H1 (cell line): ENCODE measurements at regions not wholly inside any gene's neighbourhood (a gene's known extent, or its start where the extent isn't known, plus 50 kb on each side); places are given as distances from the start of the nearest gene placed in this dataset.

Source experiments
- CTCF ChIA-PET: fragments of 300-600 bp; sonication (Branson Sonifier 250); formaldehyde crosslinking; loops from one replicate; lab custom pipeline; 2021; ENCODE audit not compliant: partially characterized antibody; lab: Charles Lee
- POLR2A ChIA-PET: fragments of 300-600 bp; sonication (Branson Sonifier 250); formaldehyde crosslinking; loops from one replicate; lab custom pipeline; 2021; ENCODE audit warnings: inconsistent platforms; ENCODE audit not compliant: partially characterized antibody; lab: Charles Lee
- DNase-seq, 2 experiments: peaks; one replicate each; pipeline versions ENCODE4 v3.0.0 to v3.0.0-alpha.2; 2010 to 2022; ENCODE audit warnings: low spot score in 2 of 2, low read depth in 1 of 2, mixed read lengths in 1 of 2
- FAIRE-seq: peaks from 2 replicates; lab custom pipeline; 2011; peaks lifted over from hg19 to GRCh38; lab: Jason Lieb, UNC
- H2AFZ ChIP-seq: 2 replicates; pipeline ENCODE4 v1.8.1; 2012; ENCODE audit warnings: low read length, inconsistent platforms
- H2AK5ac ChIP-seq: 2 replicates; pipeline ENCODE4 v1.6.1; 2013; ENCODE audit warnings: low read depth, low read length
- H2BK120ac ChIP-seq: replicated peaks from 2 replicates; pipeline ENCODE3; 2013; ENCODE audit warnings: low read depth, low read length, inconsistent platforms
- H2BK12ac ChIP-seq: 2 replicates; pipeline ENCODE4 v1.6.1; 2013; ENCODE audit warnings: low read depth, low read length
- H2BK15ac ChIP-seq: 2 replicates; pipeline ENCODE4 v1.6.1; 2013; ENCODE audit warnings: low read length
- H2BK20ac ChIP-seq: 2 replicates; pipeline ENCODE4 v1.6.1; 2013; ENCODE audit warnings: low read length
- H2BK5ac ChIP-seq: 2 replicates; pipeline ENCODE4 v1.6.1; 2013; ENCODE audit warnings: low read depth, low read length
- H3K14ac ChIP-seq: 2 replicates; pipeline ENCODE4 v1.6.1; 2013; ENCODE audit warnings: inconsistent platforms; ENCODE audit not compliant: insufficient read length
- H3K18ac ChIP-seq: 2 replicates; pipeline ENCODE4 v1.6.1; 2013; ENCODE audit warnings: low read length; ENCODE audit errors: extremely low read depth
- H3K23ac ChIP-seq: 2 replicates; pipeline ENCODE4 v1.6.1; 2013; ENCODE audit warnings: inconsistent platforms; ENCODE audit not compliant: insufficient read length
- H3K23me2 ChIP-seq: 2 replicates; pipeline ENCODE4 v1.6.1; 2013; ENCODE audit warnings: low read depth, low read length
- H3K27ac ChIP-seq: 2 replicates; pipeline ENCODE4 v1.6.1; 2011; ENCODE audit warnings: low read depth, low read length, inconsistent platforms
- H3K27me3 ChIP-seq, 4 experiments: replicated peaks in 1 of 4; 1 replicate in 1 of 4; 2 replicates in 3 of 4; pipeline versions ENCODE4 v1.6.1 to v1.8.1; 2011 to 2013; ENCODE audit warnings: low read length in 3 of 4, mild to moderate bottlenecking in 3 of 4, inconsistent platforms in 2 of 4, mixed read lengths in 2 of 4, moderate library complexity in 1 of 4; ENCODE audit not compliant: control insufficient read depth in 3 of 4, insufficient read depth in 3 of 4; ENCODE audit errors: extremely low read depth in 1 of 4
- H3K36me3 ChIP-seq, 4 experiments: 2 replicates each; pipeline versions ENCODE4 v1.6.1 to v1.8.1; 2011 to 2013; ENCODE audit warnings: mild to moderate bottlenecking in 4 of 4, low read length in 3 of 4, moderate library complexity in 2 of 4, control low read depth in 1 of 4, inconsistent platforms in 1 of 4; ENCODE audit not compliant: insufficient read depth in 4 of 4, control insufficient read depth in 2 of 4
- H3K4ac ChIP-seq: replicated peaks from 2 replicates; pipeline ENCODE3; 2013; ENCODE audit warnings: low read length, low read depth, mixed read lengths, inconsistent platforms; ENCODE audit not compliant: insufficient read length
- H3K4me1 ChIP-seq, 4 experiments: replicated peaks in 1 of 4; 1 replicate in 1 of 4; 2 replicates in 3 of 4; pipeline versions ENCODE4 v1.6.1 to v1.8.1; 2011 to 2013; ENCODE audit warnings: low read length in 3 of 4, inconsistent platforms in 2 of 4, mixed read lengths in 1 of 4; ENCODE audit not compliant: insufficient read depth in 4 of 4, control insufficient read depth in 3 of 4
- H3K4me2 ChIP-seq, 2 experiments: 2 replicates each; pipeline versions ENCODE4 v1.6.1 to v1.8.1; 2011 to 2013; ENCODE audit warnings: low read depth in 2 of 2, low read length in 2 of 2, control low read depth in 1 of 2, inconsistent platforms in 1 of 2, mild to moderate bottlenecking in 1 of 2; ENCODE audit not compliant: insufficient read depth in 1 of 2
- H3K4me3 ChIP-seq, 4 experiments: fragments of 200-600, 300-600 bp in 1 of 4; sonication (generic), shearing (Covaris generic), sonication (Bioruptor Twin) in 1 of 4; 2 replicates each; pipeline versions ENCODE4 v1.5.1 to v1.8.1; 2011 to 2016; ENCODE audit warnings: low read length in 4 of 4, low read depth in 3 of 4, control low read depth in 2 of 4, inconsistent platforms in 2 of 4, mild to moderate bottlenecking in 2 of 4, mixed read lengths in 1 of 4, moderate library complexity in 1 of 4; ENCODE audit not compliant: insufficient read depth in 2 of 4; ENCODE audit errors: extremely low read depth in 1 of 4
- H3K56ac ChIP-seq: replicated peaks from 2 replicates; pipeline ENCODE3; 2013; ENCODE audit warnings: low read depth, mild to moderate bottlenecking, mixed read lengths, low read length, inconsistent platforms; ENCODE audit not compliant: insufficient read length
- H3K79me1 ChIP-seq: 2 replicates; pipeline ENCODE4 v1.6.1; 2013; ENCODE audit warnings: low read depth, low read length, control low read depth
- H3K79me2 ChIP-seq, 2 experiments: 2 replicates each; pipeline versions ENCODE4 v1.6.1 to v1.8.1; 2012 to 2013; ENCODE audit warnings: low read length in 2 of 2, mild to moderate bottlenecking in 2 of 2, inconsistent platforms in 1 of 2; ENCODE audit not compliant: insufficient read depth in 2 of 2, control insufficient read depth in 1 of 2
- H3K9ac ChIP-seq, 4 experiments: replicated peaks in 1 of 4; 1 replicate in 1 of 4; 2 replicates in 3 of 4; pipeline versions ENCODE4 v1.6.1 to v1.8.1; 2011 to 2013; ENCODE audit warnings: low read depth in 3 of 4, low read length in 3 of 4, control low read depth in 2 of 4, mild to moderate bottlenecking in 2 of 4, moderate library complexity in 2 of 4, inconsistent platforms in 1 of 4; ENCODE audit errors: extremely low read depth in 1 of 4
- H3K9me3 ChIP-seq, 2 experiments: 2 replicates each; pipeline versions ENCODE4 v1.6.1 to v1.8.1; 2012 to 2013; ENCODE audit warnings: mild to moderate bottlenecking in 2 of 2, moderate library complexity in 2 of 2, control low read depth in 1 of 2, inconsistent platforms in 1 of 2, low read depth in 1 of 2, low read length in 1 of 2, mixed read lengths in 1 of 2; ENCODE audit not compliant: insufficient read depth in 2 of 2
- H4K20me1 ChIP-seq, 2 experiments: replicated peaks in 1 of 2; 2 replicates each; pipeline versions ENCODE3 to v1.8.1; 2011 to 2013; ENCODE audit warnings: inconsistent platforms in 2 of 2, low read length in 2 of 2, mild to moderate bottlenecking in 1 of 2; ENCODE audit not compliant: insufficient read depth in 2 of 2, control insufficient read depth in 1 of 2
- H4K5ac ChIP-seq: 2 replicates; pipeline ENCODE4 v1.6.1; 2013; ENCODE audit warnings: low read length, low read depth, mixed read lengths, inconsistent platforms; ENCODE audit not compliant: insufficient read length
- H4K8ac ChIP-seq: 2 replicates; pipeline ENCODE4 v1.8.0; 2013; ENCODE audit warnings: mild to moderate bottlenecking, moderate library complexity, low read length, inconsistent platforms; ENCODE audit not compliant: insufficient read depth; ENCODE audit errors: extremely low read depth
- H4K91ac ChIP-seq: replicated peaks from 2 replicates; pipeline ENCODE3; 2013; ENCODE audit warnings: low read length, mixed read lengths, inconsistent platforms; ENCODE audit not compliant: insufficient read length
- BRCA1 ChIP-seq: IDR thresholded peaks from 2 replicates; pipeline ENCODE4 v1.6.1; 2012; ENCODE audit warnings: low read depth, low read length, improper control_type of control experiment
- CBX5 ChIP-seq: fragments of 300-800, 300-1000 bp; sonication (generic); IDR thresholded peaks from 2 replicates; pipeline ENCODE4 v1.7.1; 2016; ENCODE audit warnings: antibody characterized with exemption, low read length, low read depth
- CREB1 ChIP-seq: IDR thresholded peaks from 2 replicates; pipeline ENCODE4 v1.6.1; 2012; ENCODE audit warnings: inconsistent platforms
- EGR1 ChIP-seq: IDR thresholded peaks from 2 replicates; pipeline ENCODE4 v1.6.1; 2011; ENCODE audit warnings: low read depth, low read length, borderline replicate concordance
- EP300 ChIP-seq, 2 experiments: IDR thresholded peaks; 1 replicate in 1 of 2; 2 replicates in 1 of 2; pipeline ENCODE4 v1.6.1; 2011 to 2012; ENCODE audit warnings: low read depth in 2 of 2, low read length in 2 of 2, mild to moderate bottlenecking in 2 of 2, borderline replicate concordance in 1 of 2, inconsistent platforms in 1 of 2, moderate library complexity in 1 of 2
- PHF8 ChIP-seq: fragments of 200-600 bp; sonication (generic); conservative IDR thresholded peaks from 2 replicates; pipeline ENCODE4 v1.7.1; 2012; ENCODE audit warnings: low read depth, mild to moderate bottlenecking, inconsistent platforms, low read length, moderate library complexity
- POLR2AphosphoS5 ChIP-seq: IDR thresholded peaks from 2 replicates; pipeline ENCODE4 v1.6.1; 2011; ENCODE audit warnings: low read depth, low read length
- RNF2 ChIP-seq: fragments of 200-900, 300-1000 bp; sonication (generic); IDR thresholded peaks from 2 replicates; pipeline ENCODE4 v1.7.1; 2016; ENCODE audit warnings: borderline replicate concordance, low read depth, mild to moderate bottlenecking, antibody characterized with exemption, low read length; ENCODE audit not compliant: poor library complexity, severe bottlenecking; ENCODE audit errors: missing control alignments
- SRF ChIP-seq: IDR thresholded peaks from 2 replicates; pipeline ENCODE4 v1.6.1; 2011; ENCODE audit warnings: mild to moderate bottlenecking, low read depth, low read length, moderate library complexity
- TBP ChIP-seq: IDR thresholded peaks from 2 replicates; pipeline ENCODE4 v1.6.1; 2011; ENCODE audit warnings: low read depth, low read length, improper control_type of control experiment
- TEAD4 ChIP-seq: IDR thresholded peaks from 2 replicates; pipeline ENCODE4 v1.6.1; 2012; ENCODE audit warnings: low read depth, low read length, inconsistent platforms, mixed read lengths
- WGBS, 2 experiments: shearing (Covaris generic) in 1 of 2; methylation state at CpG; one replicate each; pipeline versions ENCODE4 v1.1.6 to v1.1.7; 2013 to 2015; ENCODE audit warnings: low lambda C conversion rate in 2 of 2, mixed read lengths in 2 of 2, inconsistent platforms in 1 of 2, low coverage in 1 of 2, missing lambda C conversion rate in 1 of 2; ENCODE audit not compliant: insufficient replicate concordance in 2 of 2, insufficient coverage in 1 of 2, insufficient read length in 1 of 2; ENCODE audit errors: extremely low coverage in 1 of 2, missing lambda C conversion rate in 1 of 2; 5-methylcytosine and 5-hydroxymethylcytosine counted together
- TF ChIP-seq, protein P1 (sequence below): IDR thresholded peaks from 2 replicates; pipeline ENCODE4 v1.6.1; 2011; ENCODE audit warnings: low read depth, mild to moderate bottlenecking, low read length; ENCODE audit not compliant: insufficient read depth
- TF ChIP-seq, protein P2 (sequence below): IDR thresholded peaks from 2 replicates; pipeline ENCODE4 v1.6.1; 2011; ENCODE audit warnings: low read length, improper control_type of control experiment

GRCh38 chr3:168284728-168285127 lies 189.0 kb upstream of the GOLIM4 start:
- Histone ChIP-seq H3K4me2 (no peak overlapping the region), H2BK20ac (no peak overlapping the region), H3K9me3 (no peaks in the 10 kb centered on the region), H3K23ac (no peak overlapping the region), H4K8ac (no peak overlapping the region), H3K79me2 (no peaks in the 10 kb centered on the region), H3K4ac (no peak overlapping the region), H2AK5ac (no peak overlapping the region), H4K91ac (no peak overlapping the region), H2BK12ac (no peak overlapping the region), H3K9ac (no peak overlapping the region), H3K79me1 (no peaks in the 10 kb centered on the region), H2AFZ (no peak overlapping the region), H3K4me3 (no peak overlapping the region), H3K14ac (no peak overlapping the region), H4K5ac (no peak overlapping the region), H2BK120ac (no peak overlapping the region), H3K4me1 (peaks cover 0 to 6% (median 3%) of the 10 kb centered on the region in 4 experiments; a peak in 2 of 7 replicates), H2BK5ac (no peak overlapping the region), H3K56ac (no peak overlapping the region), H2BK15ac (no peak overlapping the region), H4K20me1 (no peaks in the 10 kb centered on the region), H3K23me2 (no peaks in the 10 kb centered on the region), H3K36me3 (no peaks in the 10 kb centered on the region), H3K27ac (no peak overlapping the region), H3K27me3 (no peaks in the 10 kb centered on the region), H3K18ac (no peak overlapping the region)
- WGBS, 2 experiments: 93% methylated on average over 5 of the region's 5 CpGs; no CpG with 5 or more reads in 1 of the 2 experiments
- POLR2A ChIA-PET: interaction anchor here (0.9 kb wide), 1 partner anchor 10 kb away, joined by 4 read pairs; no protein-coding TSS in a partner anchor
- FAIRE-seq (no peak), DNase-seq (no peak)
- CTCF ChIA-PET: interaction anchor here (0.7 to 1.2 kb wide), 4 partner anchors 12 to 336 kb away, joined by 3 to 5 read pairs (median 4); no protein-coding TSS in a partner anchor
- TF ChIP-seq TEAD4 (no peak), TBP (no peak), CBX5 (no peak), POLR2AphosphoS5 (no peak), CREB1 (no peak), EGR1 (no peak), BRCA1 (no peak), RNF2 (no peak), SRF (no peak), EP300 (IDR thresholded peaks at IDR 0.05; ENCODE audit: borderline replicate concordance in 1 of 2, low read depth in 2 of 2, low read length in 2 of 2) (no peak), PHF8 (no peak)
- TF ChIP-seq, protein P1, sequence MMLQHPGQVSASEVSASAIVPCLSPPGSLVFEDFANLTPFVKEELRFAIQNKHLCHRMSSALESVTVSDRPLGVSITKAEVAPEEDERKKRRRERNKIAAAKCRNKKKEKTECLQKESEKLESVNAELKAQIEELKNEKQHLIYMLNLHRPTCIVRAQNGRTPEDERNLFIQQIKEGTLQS: no peak
- TF ChIP-seq, protein P2, sequence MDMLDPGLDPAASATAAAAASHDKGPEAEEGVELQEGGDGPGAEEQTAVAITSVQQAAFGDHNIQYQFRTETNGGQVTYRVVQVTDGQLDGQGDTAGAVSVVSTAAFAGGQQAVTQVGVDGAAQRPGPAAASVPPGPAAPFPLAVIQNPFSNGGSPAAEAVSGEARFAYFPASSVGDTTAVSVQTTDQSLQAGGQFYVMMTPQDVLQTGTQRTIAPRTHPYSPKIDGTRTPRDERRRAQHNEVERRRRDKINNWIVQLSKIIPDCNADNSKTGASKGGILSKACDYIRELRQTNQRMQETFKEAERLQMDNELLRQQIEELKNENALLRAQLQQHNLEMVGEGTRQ: no peak
